ENCODE measurements at regions not wholly inside any gene's neighbourhood (a gene's known extent, or its start where the extent isn't known, plus 50 kb on each side); places are given as distances from the start of the nearest gene placed in this dataset.
"Not testable (repeated sequence)": the region's sequence is repeated elsewhere in the genome, so short reads cannot be mapped to it uniquely, and the experiment has no call there.

- not testable (repeated sequence) for TF ChIP-seq CTCF, POLR2A (IDR thresholded peaks at IDR 0.05)
Observed at GRCh38 chr21:9009267-9010016, 1511.9 kb upstream of the TPTE start.

Measured in heart left ventricle (tissue), 13 donors.